HEK293 (cell line): ENCODE measurements at regions not wholly inside any gene's neighbourhood (a gene's known extent, or its start where the extent isn't known, plus 50 kb on each side); places are given as distances from the start of the nearest gene placed in this dataset.

ENCODE experiments used
- CTCF ChIA-PET: fragments of 350-600 bp; formaldehyde crosslinking; extraction: SDS; loops from one replicate; lab custom pipeline; 2021; ENCODE audit warnings: antibody characterized with exemption; lab: Yijun Ruan, JAX
- POLR2A ChIA-PET: fragments of 300-600 bp; formaldehyde crosslinking; extraction: SDS; loops from one replicate; lab custom pipeline; 2020; ENCODE audit warnings: antibody characterized with exemption, inconsistent platforms; lab: Yijun Ruan, JAX
- H3K27ac ChIP-seq: fragments of 200-500 bp; sonication (Bioruptor generic); 2 replicates; pipeline ENCODE4 v1.5.1; 2014; ENCODE audit warnings: low read depth, low read length, control low read depth, inconsistent platforms; ENCODE audit errors: extremely low read depth
- H3K36me3 ChIP-seq, 2 experiments: fragments of 200-500 bp in 1 of 2; sonication (Bioruptor generic) in 1 of 2; 1 replicate in 1 of 2; 2 replicates in 1 of 2; pipeline ENCODE4 v1.5.1; 2014 to 2017; ENCODE audit warnings: inconsistent platforms in 2 of 2, low read length in 2 of 2; ENCODE audit not compliant: control insufficient read depth in 2 of 2, insufficient read depth in 1 of 2
- H3K4me1 ChIP-seq: fragments of 200-500 bp; sonication (Bioruptor generic); 2 replicates; pipeline ENCODE4 v1.5.1; 2014; ENCODE audit warnings: mild to moderate bottlenecking, low read length, inconsistent platforms; ENCODE audit not compliant: control insufficient read depth, insufficient read depth
- H3K4me3 ChIP-seq: 2 replicates; pipeline ENCODE4 v1.5.1; 2011; ENCODE audit warnings: low read depth, mild to moderate bottlenecking, control low read depth, low read length, moderate library complexity
- H3K9me3 ChIP-seq: fragments of 200-500 bp; sonication (Bioruptor generic); 2 replicates; pipeline ENCODE4 v1.5.1; 2014; ENCODE audit warnings: low read depth, low read length, inconsistent platforms; ENCODE audit not compliant: control insufficient read depth, insufficient read depth
- GFI1B ChIP-seq: fragments of 450-650 bp; formaldehyde crosslinking; IDR thresholded peaks from 2 replicates; pipeline ENCODE4 v1.5.1; 2016; ENCODE audit warnings: missing biosample characterization, missing genetic modification characterization
- GLI2 ChIP-seq: fragments of 450-650 bp; formaldehyde crosslinking; IDR thresholded peaks from 2 replicates; pipeline ENCODE4; 2017; ENCODE audit warnings: missing biosample characterization, missing genetic modification characterization, low read depth, borderline replicate concordance
- KLF16 ChIP-seq: fragments of 450-650 bp; formaldehyde crosslinking; IDR thresholded peaks from 2 replicates; pipeline ENCODE4 v1.5.1; 2017; ENCODE audit warnings: missing biosample characterization, missing genetic modification characterization
- KLF7 ChIP-seq: fragments of 450-650 bp; formaldehyde crosslinking; IDR thresholded peaks from 2 replicates; pipeline ENCODE4 v1.5.1; 2016; ENCODE audit warnings: missing biosample characterization, missing genetic modification characterization, borderline replicate concordance
- MEIS1 ChIP-seq: sonication (generic); formaldehyde crosslinking; IDR thresholded peaks from 2 replicates; pipeline ENCODE4 v1.8.1; 2022; ENCODE audit warnings: missing genetic modification reagents, mild to moderate bottlenecking, borderline replicate concordance
- ZFP3 ChIP-seq: fragments of 450-650 bp; formaldehyde crosslinking; IDR thresholded peaks from 2 replicates; pipeline ENCODE4 v1.5.1; 2016; ENCODE audit warnings: low read depth, missing biosample characterization, missing genetic modification characterization
- ZNF138 ChIP-seq: fragments of 450-650 bp; formaldehyde crosslinking; IDR thresholded peaks from 2 replicates; pipeline ENCODE4 v1.5.1; 2016; ENCODE audit warnings: missing biosample characterization, missing genetic modification characterization, borderline replicate concordance
- ZNF19 ChIP-seq: fragments of 450-650 bp; formaldehyde crosslinking; IDR thresholded peaks from 2 replicates; pipeline ENCODE4; 2016; ENCODE audit warnings: missing biosample characterization, missing genetic modification characterization, low read depth
- ZNF214 ChIP-seq: fragments of 450-650 bp; formaldehyde crosslinking; IDR thresholded peaks from 2 replicates; pipeline ENCODE4 v1.5.1; 2017; ENCODE audit warnings: missing biosample characterization, mild to moderate bottlenecking, missing genetic modification characterization, borderline replicate concordance
- ZNF248 ChIP-seq: fragments of 450-650 bp; formaldehyde crosslinking; IDR thresholded peaks from 2 replicates; pipeline ENCODE4 v1.5.1; 2017; ENCODE audit warnings: missing biosample characterization, missing genetic modification characterization
- ZNF311 ChIP-seq: fragments of 450-650 bp; formaldehyde crosslinking; IDR thresholded peaks from 2 replicates; pipeline ENCODE4 v1.5.1; 2017; ENCODE audit warnings: missing biosample characterization, missing genetic modification characterization, borderline replicate concordance
- ZNF354C ChIP-seq: fragments of 450-650 bp; formaldehyde crosslinking; IDR thresholded peaks from 2 replicates; pipeline ENCODE4 v1.5.1; 2016; ENCODE audit warnings: missing biosample characterization, missing genetic modification characterization, low read depth, borderline replicate concordance
- ZNF544 ChIP-seq: fragments of 450-650 bp; formaldehyde crosslinking; IDR thresholded peaks from 2 replicates; pipeline ENCODE4 v1.5.0; 2017; ENCODE audit warnings: missing biosample characterization, missing genetic modification characterization
- ZNF548 ChIP-seq: fragments of 450-650 bp; formaldehyde crosslinking; IDR thresholded peaks from 2 replicates; pipeline ENCODE4 v1.5.1; 2016; ENCODE audit warnings: missing biosample characterization, missing genetic modification characterization
- ZNF561 ChIP-seq: fragments of 450-650 bp; IDR thresholded peaks from 2 replicates; pipeline ENCODE4 v1.5.1; 2018; ENCODE audit warnings: missing biosample characterization, missing genetic modification characterization, borderline replicate concordance
- ZNF624 ChIP-seq: fragments of 450-650 bp; formaldehyde crosslinking; IDR thresholded peaks from 2 replicates; pipeline ENCODE4 v1.5.1; 2017; ENCODE audit warnings: missing biosample characterization, missing genetic modification characterization
- ZNF776 ChIP-seq: fragments of 450-650 bp; formaldehyde crosslinking; IDR thresholded peaks from 2 replicates; pipeline ENCODE4 v1.5.0; 2017; ENCODE audit warnings: missing biosample characterization, missing genetic modification characterization, borderline replicate concordance
- TF ChIP-seq, protein P1 (sequence below): fragments of 450-650 bp; formaldehyde crosslinking; IDR thresholded peaks from 2 replicates; pipeline ENCODE4 v1.5.1; 2016; ENCODE audit warnings: missing biosample characterization, missing genetic modification characterization
- TF ChIP-seq, protein P2 (sequence below): fragments of 450-650 bp; formaldehyde crosslinking; IDR thresholded peaks from 2 replicates; pipeline ENCODE4 v1.5.1; 2016; ENCODE audit warnings: missing biosample characterization, missing genetic modification characterization
- TF ChIP-seq, protein P3 (sequence below): fragments of 450-650 bp; formaldehyde crosslinking; IDR thresholded peaks from 2 replicates; pipeline ENCODE4 v1.5.1; 2016; ENCODE audit warnings: missing biosample characterization, missing genetic modification characterization
- TF ChIP-seq, protein P4 (sequence below): fragments of 450-650 bp; formaldehyde crosslinking; conservative IDR thresholded peaks from 2 replicates; pipeline ENCODE4 v1.5.1; 2016; ENCODE audit warnings: low read depth, missing biosample characterization, missing genetic modification characterization

DNA sequence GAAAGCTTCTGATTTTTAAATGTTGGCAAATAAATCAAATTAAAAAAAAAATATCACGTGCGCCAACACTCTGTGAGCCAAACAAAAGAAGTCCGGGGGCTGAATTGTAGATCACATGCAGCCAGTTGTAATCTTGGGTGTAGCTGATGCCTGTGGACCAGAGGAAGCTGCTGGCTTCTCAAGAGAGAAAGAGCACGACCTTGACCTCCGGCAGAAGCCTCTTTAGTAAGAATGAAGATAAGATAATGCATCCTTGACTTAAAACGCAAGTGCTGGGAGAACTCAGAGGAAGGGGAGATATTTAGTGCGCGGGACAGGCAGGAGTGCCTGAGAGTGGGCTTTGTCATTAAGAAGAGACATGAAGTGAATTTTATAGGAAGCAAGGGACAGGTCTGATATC is 162.8 kb upstream of the TBX3 start:
- H3K9me3 ChIP-seq = no peaks in the 10 kb centered on the region
- no peak for TF ChIP-seq ZNF561 (tag by site-specific recombination)
- no peak for TF ChIP-seq ZFP3
- TF ChIP-seq, protein P1, sequence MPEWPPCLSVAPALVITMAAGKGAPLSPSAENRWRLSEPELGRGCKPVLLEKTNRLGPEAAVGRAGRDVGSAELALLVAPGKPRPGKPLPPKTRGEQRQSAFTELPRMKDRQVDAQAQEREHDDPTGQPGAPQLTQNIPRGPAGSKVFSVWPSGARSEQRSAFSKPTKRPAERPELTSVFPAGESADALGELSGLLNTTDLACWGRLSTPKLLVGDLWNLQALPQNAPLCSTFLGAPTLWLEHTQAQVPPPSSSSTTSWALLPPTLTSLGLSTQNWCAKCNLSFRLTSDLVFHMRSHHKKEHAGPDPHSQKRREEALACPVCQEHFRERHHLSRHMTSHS (tag by site-specific recombination) = no peak
- TF ChIP-seq, protein P2, sequence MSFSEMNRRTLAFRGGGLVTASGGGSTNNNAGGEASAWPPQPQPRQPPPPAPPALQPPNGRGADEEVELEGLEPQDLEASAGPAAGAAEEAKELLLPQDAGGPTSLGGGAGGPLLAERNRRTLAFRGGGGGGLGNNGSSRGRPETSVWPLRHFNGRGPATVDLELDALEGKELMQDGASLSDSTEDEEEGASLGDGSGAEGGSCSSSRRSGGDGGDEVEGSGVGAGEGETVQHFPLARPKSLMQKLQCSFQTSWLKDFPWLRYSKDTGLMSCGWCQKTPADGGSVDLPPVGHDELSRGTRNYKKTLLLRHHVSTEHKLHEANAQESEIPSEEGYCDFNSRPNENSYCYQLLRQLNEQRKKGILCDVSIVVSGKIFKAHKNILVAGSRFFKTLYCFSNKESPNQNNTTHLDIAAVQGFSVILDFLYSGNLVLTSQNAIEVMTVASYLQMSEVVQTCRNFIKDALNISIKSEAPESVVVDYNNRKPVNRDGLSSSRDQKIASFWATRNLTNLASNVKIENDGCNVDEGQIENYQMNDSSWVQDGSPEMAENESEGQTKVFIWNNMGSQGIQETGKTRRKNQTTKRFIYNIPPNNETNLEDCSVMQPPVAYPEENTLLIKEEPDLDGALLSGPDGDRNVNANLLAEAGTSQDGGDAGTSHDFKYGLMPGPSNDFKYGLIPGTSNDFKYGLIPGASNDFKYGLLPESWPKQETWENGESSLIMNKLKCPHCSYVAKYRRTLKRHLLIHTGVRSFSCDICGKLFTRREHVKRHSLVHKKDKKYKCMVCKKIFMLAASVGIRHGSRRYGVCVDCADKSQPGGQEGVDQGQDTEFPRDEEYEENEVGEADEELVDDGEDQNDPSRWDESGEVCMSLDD (tag by site-specific recombination) = no peak
- TF ChIP-seq, protein P3, sequence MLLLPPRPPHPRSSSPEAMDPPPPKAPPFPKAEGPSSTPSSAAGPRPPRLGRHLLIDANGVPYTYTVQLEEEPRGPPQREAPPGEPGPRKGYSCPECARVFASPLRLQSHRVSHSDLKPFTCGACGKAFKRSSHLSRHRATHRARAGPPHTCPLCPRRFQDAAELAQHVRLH (tag by site-specific recombination) = no peak
- TF ChIP-seq GFI1B (tag by site-specific recombination) = no peak
- TF ChIP-seq ZNF624 (tag by site-specific recombination) = no peak
- TF ChIP-seq MEIS1 = no peak
- no peak for TF ChIP-seq KLF16 (tag by site-specific recombination)
- no peak for TF ChIP-seq ZNF214 (tag by site-specific recombination)
- no peak for TF ChIP-seq GLI2 (tag by site-specific recombination)
- no peak for TF ChIP-seq ZNF548 (tag by site-specific recombination)
- no peak for TF ChIP-seq ZNF311 (tag by site-specific recombination)
- TF ChIP-seq ZNF354C (tag by site-specific recombination) = no peak
- TF ChIP-seq ZNF776 (tag by site-specific recombination) = no peak
- no peak for TF ChIP-seq ZNF19 (tag by site-specific recombination)
- TF ChIP-seq KLF7 = no peak
- H3K4me3 ChIP-seq = no peak overlapping the region
- H3K27ac ChIP-seq = no peak overlapping the region
- no peaks in the 10 kb centered on the region for H3K4me1 ChIP-seq
- POLR2A ChIA-PET = interaction anchor here (1.5 kb wide), 1 partner anchor 162 kb away, joined by 5 read pairs; the partner anchor contains the start of gene TBX3
- CTCF ChIA-PET = no interaction called here
- H3K36me3 ChIP-seq = no peaks in the 10 kb centered on the region

DNA sequence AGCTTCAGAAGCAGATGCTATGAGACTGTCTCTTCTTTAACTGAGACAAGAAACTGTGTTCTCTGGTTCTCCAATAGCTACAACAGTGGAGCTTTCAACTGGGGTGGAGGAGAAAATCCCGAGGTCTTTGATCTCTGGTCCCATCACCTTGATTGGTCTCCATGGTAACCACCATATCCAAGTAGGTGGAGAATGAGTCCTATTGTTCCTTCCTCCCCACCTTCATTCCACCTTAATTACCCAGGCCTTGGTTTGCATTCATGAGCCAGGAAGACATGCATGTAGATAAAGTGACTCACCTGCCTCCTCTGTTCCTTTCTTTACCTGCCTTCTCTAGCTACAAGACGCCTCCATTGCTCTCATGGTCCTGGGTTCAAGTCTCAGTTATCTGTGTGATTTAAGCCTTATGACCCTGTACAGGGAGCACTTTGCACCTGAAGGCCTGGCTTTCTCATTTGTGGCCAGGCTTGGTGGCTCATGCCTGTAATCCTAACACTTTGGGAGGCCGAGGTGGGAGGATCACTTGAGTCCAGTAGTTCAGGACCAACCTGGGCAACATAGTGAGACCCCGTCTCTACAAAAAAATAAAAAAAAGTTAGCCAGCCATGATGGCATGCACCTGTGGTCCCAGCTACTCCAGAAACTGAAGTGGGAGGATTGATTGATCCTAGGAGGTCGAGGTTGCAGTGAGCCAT is 157.7 kb upstream of the TBX3 start:
- Histone ChIP-seq H3K9me3 (no peaks in the 10 kb centered on the region), H3K4me1 (no peaks in the 10 kb centered on the region), H3K27ac (no peak overlapping the region)
- CTCF ChIA-PET = no interaction called here
- TF ChIP-seq ZNF544 (tag by site-specific recombination) (no peak), ZNF248 (tag by site-specific recombination) (no peak), ZNF354C (tag by site-specific recombination) (no peak), ZNF138 (tag by site-specific recombination) (no peak)
- TF ChIP-seq, protein P4, sequence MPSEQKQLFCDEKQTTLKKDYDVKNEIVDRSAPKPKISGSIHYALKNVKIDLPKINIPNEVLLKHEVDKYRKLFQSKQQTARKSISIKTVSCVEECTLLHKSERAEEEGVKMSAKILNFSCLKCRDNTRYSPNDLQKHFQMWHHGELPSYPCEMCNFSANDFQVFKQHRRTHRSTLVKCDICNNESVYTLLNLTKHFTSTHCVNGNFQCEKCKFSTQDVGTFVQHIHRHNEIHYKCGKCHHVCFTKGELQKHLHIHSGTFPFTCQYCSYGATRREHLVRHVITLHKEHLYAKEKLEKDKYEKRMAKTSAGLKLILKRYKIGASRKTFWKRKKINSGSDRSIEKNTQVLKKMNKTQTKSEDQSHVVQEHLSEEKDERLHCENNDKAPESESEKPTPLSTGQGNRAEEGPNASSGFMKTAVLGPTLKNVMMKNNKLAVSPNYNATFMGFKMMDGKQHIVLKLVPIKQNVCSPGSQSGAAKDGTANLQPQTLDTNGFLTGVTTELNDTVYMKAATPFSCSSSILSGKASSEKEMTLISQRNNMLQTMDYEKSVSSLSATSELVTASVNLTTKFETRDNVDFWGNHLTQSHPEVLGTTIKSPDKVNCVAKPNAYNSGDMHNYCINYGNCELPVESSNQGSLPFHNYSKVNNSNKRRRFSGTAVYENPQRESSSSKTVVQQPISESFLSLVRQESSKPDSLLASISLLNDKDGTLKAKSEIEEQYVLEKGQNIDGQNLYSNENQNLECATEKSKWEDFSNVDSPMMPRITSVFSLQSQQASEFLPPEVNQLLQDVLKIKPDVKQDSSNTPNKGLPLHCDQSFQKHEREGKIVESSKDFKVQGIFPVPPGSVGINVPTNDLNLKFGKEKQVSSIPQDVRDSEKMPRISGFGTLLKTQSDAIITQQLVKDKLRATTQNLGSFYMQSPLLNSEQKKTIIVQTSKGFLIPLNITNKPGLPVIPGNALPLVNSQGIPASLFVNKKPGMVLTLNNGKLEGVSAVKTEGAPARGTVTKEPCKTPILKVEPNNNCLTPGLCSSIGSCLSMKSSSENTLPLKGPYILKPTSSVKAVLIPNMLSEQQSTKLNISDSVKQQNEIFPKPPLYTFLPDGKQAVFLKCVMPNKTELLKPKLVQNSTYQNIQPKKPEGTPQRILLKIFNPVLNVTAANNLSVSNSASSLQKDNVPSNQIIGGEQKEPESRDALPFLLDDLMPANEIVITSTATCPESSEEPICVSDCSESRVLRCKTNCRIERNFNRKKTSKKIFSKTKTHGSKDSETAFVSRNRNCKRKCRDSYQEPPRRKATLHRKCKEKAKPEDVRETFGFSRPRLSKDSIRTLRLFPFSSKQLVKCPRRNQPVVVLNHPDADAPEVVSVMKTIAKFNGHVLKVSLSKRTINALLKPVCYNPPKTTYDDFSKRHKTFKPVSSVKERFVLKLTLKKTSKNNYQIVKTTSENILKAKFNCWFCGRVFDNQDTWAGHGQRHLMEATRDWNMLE (tag by site-specific recombination) = no peak
- TF ChIP-seq, all 188 proteins: peak for 0
- POLR2A ChIA-PET = no interaction called here
- Histone ChIP-seq H3K36me3 (no peaks in the 10 kb centered on the region), H3K4me3 (no peak overlapping the region)
